ENCODE measurements at regions not wholly inside any gene's neighbourhood (a gene's known extent, or its start where the extent isn't known, plus 50 kb on each side); places are given as distances from the start of the nearest gene placed in this dataset.

DNA sequence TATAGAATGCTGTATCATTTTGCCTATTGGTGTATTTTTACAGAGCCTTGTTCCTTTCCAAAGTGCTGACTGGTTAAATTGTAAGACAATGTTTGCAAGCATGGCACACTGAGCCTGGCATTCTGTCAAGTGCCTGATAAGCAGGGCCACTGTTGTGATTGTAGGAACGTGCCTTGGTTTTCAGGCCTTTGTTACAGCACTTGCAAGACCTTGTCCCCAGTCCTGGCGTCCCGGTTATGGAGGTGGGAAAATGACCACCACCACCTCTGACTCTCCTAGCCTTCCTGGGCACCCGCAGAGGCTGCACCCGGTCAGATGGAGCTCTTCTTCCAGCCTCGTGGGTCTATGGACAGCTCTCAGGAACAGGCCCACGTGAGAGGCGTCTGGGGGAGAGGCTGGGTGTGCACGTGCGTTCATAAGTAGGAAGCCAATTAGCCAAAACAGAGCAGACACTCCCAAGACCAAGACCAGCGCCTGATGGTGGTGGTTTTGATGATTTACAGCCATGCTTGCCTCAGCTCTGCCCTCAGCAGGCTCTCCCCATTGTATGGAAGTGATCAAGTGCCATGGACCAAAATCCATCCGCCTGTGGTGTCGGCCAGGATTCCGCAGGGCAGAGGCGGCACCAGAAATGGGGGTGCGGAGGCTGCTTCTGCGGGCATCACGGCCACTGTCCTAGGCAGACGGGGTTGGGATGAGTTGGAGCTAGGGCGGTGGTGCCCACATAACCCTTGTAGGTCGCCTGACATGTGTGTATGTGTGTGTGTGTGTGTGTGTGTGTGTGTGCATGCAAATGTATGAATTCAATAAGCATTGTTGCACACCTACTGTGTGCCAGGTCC lies 89.8 kb downstream of the RTL6 start:
- Mint-ChIP-seq H3K27me3 (ENCODE audit: unreplicated experiment) (peaks cover 87% of the 10 kb centered on the region), H3K4me1 (ENCODE audit: low read depth, unreplicated experiment) (no peaks in the 10 kb centered on the region)
- no TSS peak for BruUV-seq (replicated peaks)

GRCh38 chr22:44407171-44407986 lies 90.7 kb downstream of the RTL6 start:
- CTCF ChIA-PET = interaction anchor here (0.7 kb wide), 1 partner anchor 215 kb away, joined by 4 read pairs; no protein-coding TSS in a partner anchor
- Mint-ChIP-seq H3K36me3 (ENCODE audit: insufficient read depth, unreplicated experiment) (peaks cover 6% of the 10 kb centered on the region), H3K9me3 (ENCODE audit: low read depth, unreplicated experiment) (no peaks in the 10 kb centered on the region), H3K4me3 (ENCODE audit: low read depth, unreplicated experiment) (no peak overlapping the region), H3K27ac (ENCODE audit: unreplicated experiment) (no peak overlapping the region), H3K27me3 (ENCODE audit: unreplicated experiment) (peaks cover 87% of the 10 kb centered on the region), H3K4me1 (ENCODE audit: low read depth, unreplicated experiment) (no peaks in the 10 kb centered on the region)
- TF ChIP-seq CTCF (IDR thresholded peaks at IDR 0.05; ENCODE audit: unreplicated experiment) = no peak
- intact Hi-C loops (cut with micrococcal nuclease; ENCODE audit: unreplicated experiment) = no loop called here
- no peak for DNase-seq
- no TSS peak for BruUV-seq (replicated peaks)

More for the DNA sequence above, 89.8 kb downstream of the RTL6 start:
- DNase-seq = no peak
- Mint-ChIP-seq H3K4me3 (ENCODE audit: low read depth, unreplicated experiment) (no peak overlapping the region), H3K36me3 (ENCODE audit: insufficient read depth, unreplicated experiment) (peaks cover 6% of the 10 kb centered on the region), H3K9me3 (ENCODE audit: low read depth, unreplicated experiment) (no peaks in the 10 kb centered on the region), H3K27ac (ENCODE audit: unreplicated experiment) (no peak overlapping the region)
- intact Hi-C loops (cut with micrococcal nuclease; ENCODE audit: unreplicated experiment) = no loop called here
- TF ChIP-seq CTCF (IDR thresholded peaks at IDR 0.05; ENCODE audit: unreplicated experiment) = no peak
- CTCF ChIA-PET = no interaction called here

DNA sequence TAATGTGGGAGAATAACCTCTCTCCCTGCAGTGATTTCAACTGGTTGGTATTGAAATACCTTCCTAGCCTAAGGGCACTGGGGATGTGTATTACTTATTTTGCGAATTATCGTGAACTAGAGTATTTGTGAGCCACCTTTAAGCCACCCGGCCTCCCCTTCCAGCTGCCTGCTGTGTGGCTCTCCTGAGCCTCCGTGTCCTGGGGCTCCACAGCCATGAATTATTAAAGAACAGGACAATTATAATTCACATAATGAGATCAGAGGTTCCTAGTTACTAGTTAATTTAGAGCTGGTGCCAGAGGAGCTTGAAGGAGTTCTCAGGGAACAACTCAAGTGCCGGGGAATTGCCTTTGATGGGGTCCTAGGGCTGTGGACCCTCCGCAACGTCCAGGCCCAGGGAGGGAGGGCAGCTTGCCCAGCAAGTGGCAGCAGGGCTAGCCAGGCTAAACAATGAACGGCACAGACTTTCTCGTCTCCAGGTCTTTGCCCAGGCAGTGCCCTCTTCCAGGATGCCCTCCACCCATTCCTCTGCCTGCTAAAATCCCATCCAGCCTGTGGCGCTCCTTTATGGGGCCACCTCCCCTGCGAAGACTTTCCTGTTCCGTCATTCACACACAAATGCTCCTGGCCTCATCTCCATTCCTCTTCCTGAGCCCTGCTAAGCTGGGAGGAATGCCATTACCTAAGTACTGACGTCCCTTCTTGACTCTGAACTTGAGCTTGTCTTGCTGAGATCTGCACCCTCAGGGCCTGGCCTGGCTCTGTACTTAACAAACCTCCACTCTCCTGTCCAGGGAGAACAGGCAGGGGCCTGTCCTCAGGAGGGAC lies 91.5 kb downstream of the RTL6 start:
- DNase-seq = no peak
- H3K27me3 Mint-ChIP-seq (ENCODE audit: unreplicated experiment) = peaks cover 87% of the 10 kb centered on the region
- no TSS peak for BruUV-seq (replicated peaks)
- TF ChIP-seq CTCF (IDR thresholded peaks at IDR 0.05; ENCODE audit: unreplicated experiment) = no peak
- no peak overlapping the region for H3K4me3 Mint-ChIP-seq (ENCODE audit: low read depth, unreplicated experiment)
- peaks cover 3% of the 10 kb centered on the region for H3K36me3 Mint-ChIP-seq (ENCODE audit: insufficient read depth, unreplicated experiment)
- intact Hi-C loops (cut with micrococcal nuclease; ENCODE audit: unreplicated experiment) = no loop called here
- no peaks in the 10 kb centered on the region for H3K9me3 Mint-ChIP-seq (ENCODE audit: low read depth, unreplicated experiment)
- H3K4me1 Mint-ChIP-seq (ENCODE audit: low read depth, unreplicated experiment) = no peaks in the 10 kb centered on the region
- CTCF ChIA-PET = interaction anchor here (0.7 kb wide), 1 partner anchor 216 kb away, joined by 4 read pairs; no protein-coding TSS in a partner anchor
- no peak overlapping the region for H3K27ac Mint-ChIP-seq (ENCODE audit: unreplicated experiment)

- Mint-ChIP-seq H3K27ac (ENCODE audit: unreplicated experiment) (no peak overlapping the region), H3K4me3 (ENCODE audit: low read depth, unreplicated experiment) (no peak overlapping the region), H3K9me3 (ENCODE audit: low read depth, unreplicated experiment) (no peaks in the 10 kb centered on the region), H3K27me3 (ENCODE audit: unreplicated experiment) (peaks cover 89% of the 10 kb centered on the region), H3K36me3 (ENCODE audit: insufficient read depth, unreplicated experiment) (no peaks in the 10 kb centered on the region), H3K4me1 (ENCODE audit: low read depth, unreplicated experiment) (no peaks in the 10 kb centered on the region)
- no TSS peak for BruUV-seq (replicated peaks)
- no peak for DNase-seq
- intact Hi-C loops (cut with micrococcal nuclease; ENCODE audit: unreplicated experiment) = no loop called here
- CTCF ChIA-PET = interaction anchor here (0.7 kb wide), 1 partner anchor 95 kb away, joined by 3 read pairs; no protein-coding TSS in a partner anchor
- no peak for TF ChIP-seq CTCF (IDR thresholded peaks at IDR 0.05; ENCODE audit: unreplicated experiment)
Observed at GRCh38 chr22:44405661-44406060, 92.4 kb downstream of the RTL6 start.

All from Calu3 (cell line).